HG02981 (cell line): ENCODE measurements at regions not wholly inside any gene's neighbourhood (a gene's known extent, or its start where the extent isn't known, plus 50 kb on each side); places are given as distances from the start of the nearest gene placed in this dataset.
"Not testable (repeated sequence)": the region's sequence is repeated elsewhere in the genome, so short reads cannot be mapped to it uniquely, and the experiment has no call there.

ENCODE experiments used
- ATAC-seq: cut with Tn5 transposase; IDR thresholded peaks from one replicate; pipeline ENCODE4 v1.9.1; 2021; ENCODE audit warnings: mild to moderate bottlenecking, moderate library complexity; ENCODE audit not compliant: unreplicated experiment

DNA sequence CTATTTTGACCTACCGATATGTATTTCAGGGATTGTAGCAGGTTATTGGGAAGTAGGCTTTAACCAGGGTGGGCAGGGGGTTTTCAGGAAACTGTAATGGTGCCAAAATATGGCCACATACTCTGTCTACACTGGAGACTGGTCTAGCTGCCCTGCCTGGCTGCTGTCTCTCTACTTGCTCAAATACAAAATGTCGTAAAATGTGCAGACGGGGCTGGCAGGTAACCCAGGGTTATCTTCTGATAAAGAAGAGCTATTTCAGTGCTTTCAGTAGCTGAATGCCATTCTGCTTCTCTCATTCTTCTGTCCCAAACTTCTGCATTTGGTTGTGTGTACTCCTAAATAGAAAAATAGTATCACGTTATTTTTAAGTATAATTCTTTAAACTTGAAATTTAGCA, 616.2 kb downstream of the EPM2A start:
- no peak for ATAC-seq

DNA sequence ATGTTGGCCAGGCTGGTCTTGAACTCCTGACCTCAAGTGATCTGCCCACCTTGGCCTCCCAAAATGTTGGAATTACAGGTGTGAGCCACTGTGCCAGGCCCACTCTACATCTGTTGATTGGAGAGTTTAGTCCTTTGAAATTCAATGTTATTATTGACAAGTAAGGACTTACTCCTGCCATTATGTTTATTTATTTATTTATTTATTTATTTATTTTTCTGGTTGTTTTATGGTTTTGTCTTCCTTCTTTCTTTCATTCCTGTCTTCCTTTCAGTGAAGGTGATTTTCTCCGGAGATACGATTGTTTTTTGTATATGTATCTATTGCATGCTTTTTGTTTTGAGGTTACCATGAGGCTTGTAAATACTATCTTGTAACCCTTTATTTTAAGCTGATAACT, 602.6 kb downstream of the EPM2A start:
- ATAC-seq: no peak

DNA sequence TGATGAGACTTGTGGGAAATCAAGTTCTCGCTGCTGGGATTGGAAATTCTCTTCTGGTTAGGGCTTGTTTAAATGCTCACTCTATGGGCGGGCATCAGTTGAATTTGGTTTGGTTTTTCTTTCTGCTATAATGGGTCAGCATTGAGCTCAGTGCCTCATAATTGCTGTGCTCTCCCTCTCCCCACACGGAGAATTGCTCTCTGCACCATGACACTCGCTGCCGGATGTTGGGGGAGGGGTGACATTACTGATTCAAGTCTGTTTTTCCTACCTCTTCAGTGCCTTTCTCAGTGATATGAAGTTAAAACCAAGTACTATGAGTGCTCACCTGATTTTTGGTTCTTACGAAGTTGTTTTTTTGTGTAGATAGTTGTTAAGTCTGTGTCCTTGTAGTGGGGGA, 599.6 kb downstream of the EPM2A start:
- ATAC-seq: no peak

DNA sequence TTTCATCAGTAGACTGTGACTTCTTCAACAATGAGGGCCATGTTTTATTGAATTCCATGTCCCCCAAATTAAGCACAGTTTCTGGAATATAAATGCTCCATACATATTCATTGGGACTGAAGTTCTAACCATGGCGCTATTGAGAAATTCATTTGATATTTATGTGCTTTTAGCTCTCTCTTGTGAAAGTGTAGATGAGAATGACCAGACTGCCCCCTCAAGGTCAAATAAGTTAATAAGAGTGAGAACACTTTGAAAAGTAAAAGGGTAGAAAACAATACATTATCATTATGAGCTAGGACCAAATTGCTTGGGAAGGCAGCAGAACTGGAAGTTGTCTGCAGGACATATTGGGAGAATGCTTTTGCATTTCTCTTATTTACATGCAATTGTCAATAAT, 597.9 kb downstream of the EPM2A start:
- ATAC-seq: no peak

DNA sequence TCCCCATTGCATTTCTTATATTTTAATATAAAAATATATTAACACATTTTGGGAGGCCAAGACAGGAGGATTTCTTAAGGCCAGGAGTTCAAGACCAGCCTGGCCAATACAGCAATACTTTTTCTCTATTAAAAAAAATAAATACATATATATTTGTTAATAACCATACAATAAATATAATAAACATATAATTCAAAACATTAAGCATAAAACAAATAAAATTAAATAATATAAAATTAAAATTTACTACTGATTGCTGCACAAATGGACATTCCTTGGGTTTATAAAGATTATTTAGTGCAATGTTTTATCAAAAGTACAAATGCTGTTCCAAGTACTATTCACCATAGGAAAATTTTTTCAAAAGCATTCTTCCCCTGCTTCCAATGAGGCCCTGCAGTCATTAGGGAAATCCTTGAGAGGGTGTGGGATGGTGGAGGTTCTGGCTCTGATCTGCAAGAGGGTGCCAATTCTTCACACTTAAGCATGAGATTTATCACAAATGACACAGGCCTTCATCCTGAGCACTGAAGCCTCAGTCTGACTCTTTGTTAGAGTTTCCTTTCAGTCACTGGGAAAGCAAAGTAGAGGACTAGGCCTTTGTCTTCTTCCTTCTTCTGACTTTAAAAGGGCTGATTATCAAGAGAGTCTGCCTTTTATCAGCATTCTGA, 596.7 kb downstream of the EPM2A start:
- ATAC-seq: no peak

DNA sequence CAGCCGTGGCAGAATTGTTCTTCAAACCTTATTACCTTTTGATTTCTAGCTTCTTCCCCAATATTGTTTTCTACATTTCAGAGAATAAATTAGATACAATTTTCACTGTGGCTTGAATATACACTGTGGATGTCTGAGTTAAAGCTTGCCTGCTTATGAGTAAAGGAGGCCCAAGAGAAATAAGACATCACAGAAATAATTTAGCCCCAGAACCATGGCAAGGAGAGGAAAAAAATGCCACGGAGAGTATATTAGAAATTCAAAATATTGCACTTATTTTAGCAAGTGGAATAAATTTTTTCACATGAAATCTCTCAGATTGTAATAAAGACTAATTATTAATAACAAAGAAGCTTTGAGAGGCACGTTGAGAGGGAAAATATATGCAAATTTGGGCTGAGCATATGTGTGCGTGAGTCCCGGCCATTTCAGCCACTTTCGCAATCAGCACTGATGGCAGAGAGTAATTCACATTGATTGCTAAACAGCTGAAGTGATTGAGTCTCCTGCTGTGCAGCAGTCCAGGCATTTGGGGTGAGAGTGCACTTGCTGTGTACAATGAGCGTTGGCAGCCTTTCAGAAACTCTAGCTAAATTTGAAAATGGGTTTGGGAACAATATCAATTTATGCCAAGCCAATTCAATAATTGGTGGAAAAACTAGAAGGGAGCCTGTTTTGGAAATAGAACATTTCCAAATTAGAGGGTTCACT, 596.0 kb downstream of the EPM2A start:
- no peak for ATAC-seq

DNA sequence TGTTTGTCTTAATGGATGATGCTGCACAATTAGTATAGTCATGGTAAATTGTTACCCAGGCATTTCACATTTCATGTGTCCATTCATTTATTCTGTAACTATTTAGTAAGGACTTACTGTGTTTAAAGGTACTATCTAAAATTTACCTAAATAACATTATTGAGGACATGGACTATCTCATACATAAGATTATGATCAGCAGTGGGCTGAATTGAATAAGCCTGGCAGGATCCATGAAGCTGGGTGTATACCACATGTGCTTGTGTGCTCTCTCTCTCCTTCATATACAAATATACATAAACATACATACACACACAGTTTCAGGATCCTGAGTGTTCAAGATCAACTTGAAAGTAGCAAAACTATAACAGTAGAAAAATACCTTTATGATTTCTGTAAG, 595.4 kb downstream of the EPM2A start:
- no peak for ATAC-seq

DNA sequence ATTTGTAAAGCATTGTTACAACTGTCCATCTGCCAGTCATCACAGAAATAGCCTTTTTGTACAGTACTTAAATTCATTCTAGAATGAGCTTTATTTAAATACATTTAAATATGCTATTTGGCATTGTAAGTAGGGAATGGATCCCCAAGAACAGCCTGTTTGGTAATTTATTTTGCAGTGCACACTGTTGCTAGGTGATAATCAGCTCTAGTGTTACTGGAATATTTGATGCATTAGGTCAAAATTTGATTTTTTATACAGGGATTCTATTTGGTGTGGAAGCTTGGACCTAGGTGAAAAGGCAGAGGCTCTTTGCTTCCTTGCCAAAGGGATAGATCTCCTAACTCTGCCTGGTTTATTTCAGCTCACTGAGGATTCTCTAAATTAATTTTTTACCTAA, 593.7 kb downstream of the EPM2A start:
- ATAC-seq: no peak

DNA sequence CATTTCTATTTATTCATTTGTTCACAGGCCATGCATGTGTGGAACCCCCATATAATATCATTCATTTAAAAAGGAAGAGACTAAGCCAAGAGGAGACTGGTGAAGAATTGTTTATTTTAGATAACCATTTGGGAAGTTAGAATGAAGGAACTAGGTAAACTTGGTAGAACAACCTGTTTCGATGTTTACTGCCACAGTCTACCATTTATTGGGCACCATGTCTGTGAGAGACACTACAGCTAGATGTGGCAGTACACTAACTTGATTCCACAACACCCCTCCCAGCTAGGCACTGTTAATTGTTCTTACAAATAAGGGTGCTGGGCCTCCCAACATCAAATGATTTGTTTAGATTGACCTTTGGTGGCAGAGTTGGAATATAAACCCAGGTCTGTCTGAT, 592.4 kb downstream of the EPM2A start:
- ATAC-seq: no peak

DNA sequence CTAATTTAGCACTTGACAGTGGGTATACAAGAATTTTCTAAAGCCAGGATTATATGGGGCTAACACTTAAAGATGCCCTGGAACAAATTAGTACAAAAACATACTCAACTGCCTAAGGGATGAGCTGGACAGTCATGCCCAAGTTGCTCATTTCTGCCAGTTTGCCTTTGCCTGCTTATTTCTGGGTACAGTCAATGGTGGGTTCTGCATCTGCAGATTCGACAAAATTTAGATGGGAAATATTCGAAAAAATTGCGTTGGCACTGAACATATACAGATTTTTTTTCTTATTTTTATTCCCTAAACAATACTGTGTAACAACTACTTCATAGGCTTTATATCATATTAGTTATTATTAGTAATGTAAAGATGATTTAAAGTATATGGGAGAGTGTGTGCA, 591.9 kb downstream of the EPM2A start:
- ATAC-seq: no peak

DNA sequence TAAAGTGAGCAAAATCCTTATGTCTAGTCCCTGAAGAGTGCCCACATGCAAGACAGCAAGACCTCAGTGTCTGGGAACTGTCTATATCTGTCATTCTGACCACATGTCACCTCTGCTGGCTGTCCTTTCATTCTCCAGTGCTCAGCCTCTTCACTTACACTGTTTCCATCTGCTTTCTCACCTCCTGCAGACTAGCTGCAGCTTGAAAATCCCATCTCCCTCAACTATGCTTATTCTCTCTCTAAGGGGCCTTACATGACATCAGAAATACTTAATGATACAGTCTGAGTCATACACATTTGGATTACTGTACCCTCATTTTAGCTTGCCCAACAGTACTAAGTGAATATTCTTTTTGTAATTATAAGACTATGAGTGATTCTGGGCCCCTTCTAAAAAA, 587.8 kb downstream of the EPM2A start:
- no peak for ATAC-seq

DNA sequence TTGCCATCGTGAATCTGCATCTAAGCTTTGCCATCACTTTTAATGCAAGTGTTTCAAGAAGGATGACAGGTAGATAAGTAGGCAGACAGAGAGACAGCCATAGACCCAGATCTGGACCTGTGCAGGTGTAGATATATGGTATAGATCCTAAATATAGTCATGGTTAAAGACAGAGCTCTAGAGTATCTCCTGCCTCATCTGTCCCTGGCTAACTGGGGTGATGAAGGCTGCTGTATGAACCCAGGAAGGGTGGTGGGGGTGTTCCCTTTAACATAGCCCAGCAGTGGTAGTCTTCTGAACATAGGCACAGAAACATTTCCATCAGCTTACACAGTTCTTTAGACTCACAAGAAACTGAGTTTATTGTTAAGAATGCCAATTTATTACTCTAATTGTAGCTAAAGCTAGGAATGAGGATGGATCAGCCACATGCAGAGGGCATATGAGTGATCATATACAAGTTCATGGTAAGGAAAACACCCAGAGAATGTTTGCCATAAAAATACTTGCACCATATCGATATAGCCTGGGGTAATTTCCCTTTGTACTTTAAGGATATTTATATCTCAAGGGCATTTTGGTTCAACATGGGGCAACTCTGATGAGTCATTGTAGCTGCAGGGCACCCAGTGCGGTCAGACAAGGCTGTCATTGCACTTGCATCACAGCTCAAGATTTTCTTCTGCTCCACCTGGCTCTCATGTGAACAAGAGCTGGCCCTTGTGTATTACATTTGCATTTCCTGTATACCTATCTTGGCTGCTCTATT, 587.2 kb downstream of the EPM2A start:
- no peak for ATAC-seq

DNA sequence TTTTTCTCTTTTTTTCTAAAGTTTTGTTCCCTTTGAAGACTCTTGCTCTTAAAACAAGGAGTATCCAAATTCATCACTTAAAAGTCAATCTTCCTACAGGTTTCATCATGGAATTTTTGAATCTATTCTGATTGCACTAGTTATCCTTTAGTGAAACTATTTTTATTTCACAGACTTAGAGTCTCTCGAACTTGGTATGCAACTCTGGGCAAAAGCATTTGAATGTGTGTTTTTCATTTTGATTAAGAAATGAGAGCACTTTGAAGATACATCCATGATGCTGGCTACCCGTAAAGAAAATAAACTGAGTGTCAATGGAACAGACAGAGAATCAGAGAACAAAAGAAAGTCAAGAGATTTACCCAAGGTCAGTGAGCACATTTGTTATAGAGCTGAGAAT, 586.5 kb downstream of the EPM2A start:
- ATAC-seq: no peak

DNA sequence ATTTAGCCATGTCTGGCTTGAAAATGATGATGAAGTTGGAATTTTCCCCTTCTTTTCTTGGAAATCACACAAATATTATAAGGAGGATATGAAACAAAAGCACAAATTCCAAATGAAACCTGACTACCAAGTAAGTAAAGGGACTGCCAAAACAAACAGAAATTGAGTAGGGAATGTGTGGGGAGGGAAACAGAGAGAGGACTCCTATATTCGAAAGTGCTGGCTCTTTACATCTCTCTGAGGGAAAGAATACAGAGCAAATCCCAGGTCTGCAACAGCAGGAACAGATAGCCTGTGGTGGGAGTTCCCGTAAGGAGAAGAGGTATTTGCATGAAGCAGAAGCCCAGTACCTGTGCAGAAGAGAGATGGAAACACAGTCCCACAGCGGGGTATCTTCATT, 583.7 kb downstream of the EPM2A start:
- ATAC-seq: no peak

DNA sequence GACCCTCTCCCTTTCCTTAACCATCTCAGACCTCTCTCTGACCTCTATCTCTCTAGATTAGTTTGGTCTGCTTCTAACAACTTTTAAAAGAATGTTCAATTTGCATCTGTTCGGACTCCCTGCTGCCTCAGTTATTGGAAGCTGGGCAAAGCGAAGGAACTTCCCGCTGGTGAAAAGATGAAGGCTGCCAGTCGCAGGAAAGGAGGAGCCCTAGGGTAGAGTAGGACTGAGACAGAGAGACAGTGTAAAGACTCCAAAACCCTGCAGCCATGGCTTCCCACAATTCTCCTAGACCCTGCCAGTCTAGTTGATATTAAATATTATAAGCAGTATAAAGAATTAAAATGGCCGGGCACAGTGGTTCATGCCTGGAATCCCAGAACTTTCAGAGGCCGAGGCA, 581.8 kb downstream of the EPM2A start:
- ATAC-seq: no peak

DNA sequence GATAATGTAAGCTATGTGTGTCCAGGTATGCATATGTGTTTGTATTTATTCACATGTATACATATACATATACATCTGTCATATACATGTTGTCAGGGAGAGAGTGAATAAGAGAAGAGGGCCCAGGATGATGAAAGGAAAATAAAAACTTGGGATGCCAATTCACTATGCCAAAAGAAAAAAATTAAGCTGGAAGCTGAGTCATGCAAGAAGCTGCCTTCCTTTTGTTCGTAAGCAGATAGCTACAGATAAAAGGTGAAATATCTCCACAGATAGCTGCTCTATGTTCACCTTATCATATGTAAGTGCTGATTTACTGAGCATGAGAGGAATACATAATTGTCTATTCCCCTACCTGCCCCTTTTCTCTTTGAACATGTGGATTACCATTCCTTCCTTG, 579.9 kb downstream of the EPM2A start:
- ATAC-seq: no peak

DNA sequence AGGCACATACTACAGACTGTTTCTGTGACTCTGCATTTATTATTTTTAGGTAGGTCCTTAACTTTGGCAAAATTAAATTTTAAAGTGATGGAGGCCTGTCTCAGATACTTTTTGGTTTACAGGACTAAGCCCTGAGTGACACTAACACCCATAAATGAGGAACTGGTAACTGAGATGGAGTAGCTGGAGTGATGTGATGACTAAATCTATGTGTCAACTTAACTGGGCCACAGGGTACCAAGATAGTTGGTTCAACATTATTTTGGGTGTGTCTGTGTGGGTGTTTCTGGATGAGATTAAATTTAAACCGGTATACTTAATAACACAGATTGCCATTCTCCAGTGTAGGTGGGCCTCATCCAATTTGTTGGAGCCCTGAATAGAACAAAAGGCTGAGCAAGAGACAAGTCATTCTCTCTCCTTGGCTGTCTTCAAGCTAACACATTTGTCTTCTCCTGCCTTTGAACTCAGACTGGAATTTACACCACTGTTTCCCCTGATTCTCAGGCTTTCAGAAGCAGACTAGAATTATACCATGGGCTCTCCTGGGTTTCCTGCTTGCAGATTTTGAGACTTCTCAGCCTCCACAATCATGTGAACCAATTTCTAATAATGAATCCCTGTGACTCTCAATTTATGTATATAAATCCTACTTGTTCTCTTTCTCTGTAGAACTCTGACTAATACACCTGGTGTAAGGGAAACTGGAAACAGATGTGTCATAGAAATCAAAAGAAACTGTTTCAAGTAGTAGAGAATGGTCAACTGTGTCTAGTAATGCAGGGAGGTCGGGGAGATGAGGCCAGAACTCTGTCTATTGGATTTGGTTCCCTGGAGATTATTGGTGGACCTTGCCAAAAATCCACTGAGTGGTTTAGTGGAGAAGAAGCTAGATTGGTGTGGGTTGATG, 579.2 kb downstream of the EPM2A start:
- no peak for ATAC-seq

DNA sequence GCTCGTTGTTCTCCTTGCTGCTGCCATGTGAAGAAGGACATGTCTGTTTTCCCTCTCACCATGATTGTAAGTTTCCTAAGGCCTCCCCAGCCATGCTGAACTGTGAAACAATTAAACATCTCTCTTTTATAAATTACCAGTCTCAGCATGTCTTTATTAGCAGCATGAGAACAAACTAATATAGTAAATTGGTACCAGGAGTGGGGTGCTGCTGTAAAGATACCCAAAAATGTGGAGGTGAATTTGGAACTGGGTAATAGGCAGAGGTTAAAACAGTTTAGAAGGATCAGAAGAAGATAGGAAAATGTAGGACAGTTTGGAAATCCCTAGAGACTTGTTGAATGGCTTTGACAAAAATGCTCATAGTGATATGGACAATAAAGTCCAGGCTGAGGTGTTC, 576.7 kb downstream of the EPM2A start:
- ATAC-seq: not testable (repeated sequence)

DNA sequence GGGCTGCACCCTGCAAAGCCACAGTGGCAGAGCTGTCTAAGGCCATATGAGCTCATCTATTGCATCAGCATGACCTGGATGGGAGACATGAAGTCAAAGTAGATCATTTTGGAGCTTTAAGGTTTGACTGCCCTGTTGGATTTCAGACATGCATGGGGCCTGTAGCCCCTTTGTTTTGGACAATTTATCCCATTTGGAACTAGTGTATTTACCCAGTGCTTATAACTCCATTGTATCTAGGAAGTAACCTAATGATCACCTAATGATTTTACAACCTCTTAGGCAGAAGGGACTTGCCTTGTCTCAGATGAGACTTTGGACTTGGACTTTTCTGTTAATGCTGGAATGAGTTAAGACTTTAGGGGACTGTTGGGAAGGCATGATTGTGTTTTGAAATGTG, 575.4 kb downstream of the EPM2A start:
- ATAC-seq: no peak

DNA sequence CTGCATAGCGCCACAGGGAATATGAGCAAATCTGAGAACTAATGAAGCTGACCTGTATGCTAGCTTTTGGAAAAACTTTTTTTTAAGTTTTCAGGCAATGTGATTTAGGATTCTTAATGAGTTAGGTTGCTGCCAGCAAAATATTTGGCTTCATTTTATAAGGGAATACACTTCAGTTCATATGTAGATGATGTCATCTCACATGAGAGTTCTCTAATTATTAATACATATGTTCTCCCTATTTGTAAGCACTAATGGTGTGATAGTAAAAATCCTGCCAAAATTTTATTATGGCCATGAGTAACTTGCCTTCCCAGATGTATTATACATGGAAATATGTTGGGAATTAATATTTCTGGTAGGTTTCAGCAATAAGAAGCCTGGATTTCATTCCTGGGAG, 573.8 kb downstream of the EPM2A start:
- no peak for ATAC-seq

DNA sequence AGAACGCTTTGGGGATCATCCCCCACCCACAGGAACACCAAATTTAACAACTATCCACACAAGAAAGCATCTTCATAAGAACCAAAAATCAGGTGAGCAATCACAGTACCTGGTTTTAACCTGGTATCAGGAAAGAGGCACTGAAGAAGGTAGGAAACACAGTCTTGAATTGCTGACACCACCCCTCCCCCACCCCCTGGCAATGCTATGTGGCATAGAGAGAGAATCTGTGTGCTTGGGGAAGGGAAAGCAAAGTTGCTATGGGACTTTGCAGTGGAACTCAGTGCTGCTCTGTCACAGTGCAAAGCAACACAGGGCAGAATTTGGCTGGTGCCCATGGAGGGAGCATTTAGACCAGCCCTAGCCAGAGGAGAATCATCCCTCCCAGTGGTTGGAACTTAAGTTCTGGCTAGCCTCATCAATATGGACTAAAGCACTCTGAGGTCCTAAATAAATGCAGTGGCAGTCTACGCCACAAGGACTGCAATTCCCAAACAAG, 565.5 kb downstream of the EPM2A start:
- no peak for ATAC-seq
